HG02885 (cell line): ENCODE measurements at regions not wholly inside any gene's neighbourhood (a gene's known extent, or its start where the extent isn't known, plus 50 kb on each side); places are given as distances from the start of the nearest gene placed in this dataset.
"Not testable (repeated sequence)": the region's sequence is repeated elsewhere in the genome, so short reads cannot be mapped to it uniquely, and the experiment has no call there.

Experiments used
- ATAC-seq: cut with Tn5 transposase; IDR thresholded peaks from one replicate; pipeline ENCODE4 v1.9.1; 2021; ENCODE audit warnings: mild to moderate bottlenecking; ENCODE audit not compliant: unreplicated experiment, poor library complexity

- ATAC-seq = no peak
These were observed 221.6 kb upstream of the ASCC3 start for GRCh38 chr6:101102702-101103101.

GRCh38 chr6:101108286-101108685 lies 227.2 kb upstream of the ASCC3 start:
- no peak for ATAC-seq

GRCh38 chr6:101110814-101111213 lies 229.7 kb upstream of the ASCC3 start:
- no peak for ATAC-seq

- no peak for ATAC-seq
These were observed 232.5 kb upstream of the ASCC3 start for GRCh38 chr6:101113468-101114260.

- peak; percentile 59 for ATAC-seq
These were observed 233.6 kb upstream of the ASCC3 start for GRCh38 chr6:101114703-101115102.

GRCh38 chr6:101116337-101116736 lies 235.2 kb upstream of the ASCC3 start:
- ATAC-seq = no peak

GRCh38 chr6:101117393-101118135 lies 236.4 kb upstream of the ASCC3 start:
- ATAC-seq = no peak

- ATAC-seq = no peak
These were observed 236.9 kb upstream of the ASCC3 start for GRCh38 chr6:101118136-101118396.

- no peak for ATAC-seq
These were observed 239.6 kb upstream of the ASCC3 start for GRCh38 chr6:101120747-101121146.

GRCh38 chr6:101125380-101125971 lies 244.3 kb upstream of the ASCC3 start:
- no peak for ATAC-seq

- no peak for ATAC-seq
These were observed 245.4 kb upstream of the ASCC3 start for GRCh38 chr6:101126501-101126900.

GRCh38 chr6:101129851-101130250 lies 248.7 kb upstream of the ASCC3 start:
- ATAC-seq = no peak

- ATAC-seq = no peak
These were observed 247.1 kb upstream of the GRIK2 start for GRCh38 chr6:101146389-101146788.

- ATAC-seq = no peak
These were observed 243.3 kb upstream of the GRIK2 start for GRCh38 chr6:101150226-101150625.

GRCh38 chr6:101157638-101158037 lies 235.9 kb upstream of the GRIK2 start:
- not testable (repeated sequence) for ATAC-seq

- no peak for ATAC-seq
These were observed 229.9 kb upstream of the GRIK2 start for GRCh38 chr6:101163611-101164010.

GRCh38 chr6:101167638-101168037 lies 225.9 kb upstream of the GRIK2 start:
- no peak for ATAC-seq

- not testable (repeated sequence) for ATAC-seq
These were observed 222.5 kb upstream of the GRIK2 start for GRCh38 chr6:101171049-101171448.

GRCh38 chr6:101178748-101179147 lies 214.8 kb upstream of the GRIK2 start:
- ATAC-seq = no peak

GRCh38 chr6:101181006-101181405 lies 212.5 kb upstream of the GRIK2 start:
- ATAC-seq = no peak

GRCh38 chr6:101188285-101188798 lies 205.2 kb upstream of the GRIK2 start:
- ATAC-seq = not testable (repeated sequence)
